HG03460 (cell line): ENCODE measurements at regions not wholly inside any gene's neighbourhood (a gene's known extent, or its start where the extent isn't known, plus 50 kb on each side); places are given as distances from the start of the nearest gene placed in this dataset.

ENCODE experiments used
- ATAC-seq: cut with Tn5 transposase; IDR thresholded peaks from one replicate; pipeline ENCODE4 v1.9.1; 2021; ENCODE audit not compliant: unreplicated experiment

GRCh38 chr2:129247751-129248150 lies 731.7 kb upstream of the RAB6C start:
- no peak for ATAC-seq

DNA sequence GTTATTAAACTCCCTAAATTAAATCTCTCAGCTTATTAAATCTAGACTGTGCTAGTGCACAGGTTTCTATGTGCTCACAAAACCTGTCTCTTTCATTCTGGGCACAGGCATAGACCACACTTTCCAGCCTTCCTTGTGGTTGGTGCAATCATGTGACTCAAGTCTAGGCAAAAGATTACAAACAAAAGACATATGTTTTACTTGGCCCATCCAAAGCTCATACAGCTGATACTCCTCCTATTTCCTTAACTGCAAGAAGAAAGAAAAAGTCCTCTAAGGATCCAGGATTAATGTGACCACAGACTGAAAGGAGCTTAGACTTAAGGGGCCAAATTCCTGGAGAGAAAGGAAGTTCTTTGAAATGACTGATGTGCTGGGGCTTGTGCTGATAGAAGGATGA lies 731.3 kb upstream of the RAB6C start:
- no peak for ATAC-seq

DNA sequence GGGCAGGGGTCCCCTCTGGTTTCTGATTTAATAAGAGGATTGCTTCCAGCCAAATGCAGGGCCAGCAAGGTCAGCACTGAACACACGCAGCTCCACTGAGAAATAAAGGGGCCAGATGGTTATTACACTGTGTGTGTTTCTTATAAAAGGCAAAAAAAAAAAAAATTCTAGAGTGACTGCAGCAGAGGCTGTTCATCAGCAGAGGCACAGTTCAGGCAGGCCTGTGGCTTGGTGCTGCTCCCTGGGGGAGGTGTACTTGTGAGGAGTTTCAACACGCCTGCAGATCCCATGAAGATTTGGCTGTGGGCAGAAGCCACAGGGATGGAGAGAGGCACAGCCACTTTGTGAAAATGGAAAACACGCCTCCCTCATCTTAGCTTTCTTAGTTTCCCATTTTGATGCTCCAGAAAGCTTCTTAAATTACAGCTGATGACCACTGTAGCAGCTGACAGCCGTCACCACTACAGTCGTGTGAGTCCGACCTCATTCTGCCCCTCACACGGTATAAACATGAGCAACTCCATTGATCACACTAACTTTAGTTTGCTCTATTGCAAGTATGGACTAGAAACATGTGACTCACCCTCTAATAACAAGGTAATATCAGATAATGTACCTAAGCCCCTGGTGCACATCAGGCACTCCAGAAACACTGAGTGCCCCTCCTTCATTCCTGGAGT lies 726.5 kb upstream of the RAB6C start:
- no peak for ATAC-seq

DNA sequence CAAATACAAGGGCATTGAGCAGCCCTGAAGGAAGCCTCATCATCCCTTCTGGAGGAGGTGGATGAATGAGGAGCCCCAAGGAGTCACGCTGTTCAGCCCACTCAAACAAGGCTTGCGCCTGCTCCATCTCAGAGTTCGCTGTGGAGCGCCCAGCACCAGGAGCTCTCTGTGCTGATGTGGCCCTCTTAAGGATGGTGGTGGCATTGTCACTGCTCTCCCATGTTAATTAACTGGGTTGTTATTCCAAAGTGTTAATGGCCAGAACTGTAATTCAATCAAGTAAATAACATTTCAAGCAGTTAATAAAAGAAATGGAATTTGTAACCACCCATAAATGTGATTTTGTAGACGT lies 726.0 kb upstream of the RAB6C start:
- ATAC-seq = no peak

- ATAC-seq = no peak
Measured at GRCh38 chr2:129254718-129255117, 724.7 kb upstream of the RAB6C start.

DNA sequence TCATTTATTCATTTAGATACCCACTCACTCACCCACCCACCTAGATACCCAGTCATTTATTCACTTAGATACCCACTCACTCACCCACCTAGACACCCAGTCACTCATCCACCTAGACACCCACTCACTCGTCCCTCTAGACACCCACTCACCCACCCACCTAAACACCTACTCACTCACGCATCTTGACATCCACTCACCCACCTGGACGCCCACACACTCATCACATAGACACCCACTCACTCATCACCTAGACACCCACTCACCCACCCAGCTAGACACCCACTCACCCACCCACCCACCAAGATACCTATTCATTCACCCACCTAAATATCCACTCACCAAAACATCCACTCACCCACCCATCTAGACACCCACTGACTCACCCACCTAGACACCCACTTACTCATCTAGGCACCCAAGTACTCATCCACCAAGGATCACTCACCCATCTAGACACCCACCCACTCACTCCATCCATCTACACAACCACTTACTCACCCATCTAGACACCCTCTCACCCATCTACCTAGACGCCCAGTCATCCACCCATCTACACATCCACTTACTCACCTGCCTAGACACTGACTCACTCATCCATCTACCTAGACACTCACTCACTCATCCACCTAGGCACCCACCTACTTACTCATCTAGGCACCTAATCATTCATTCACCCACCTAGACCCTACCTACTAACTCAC lies 723.7 kb upstream of the RAB6C start:
- no peak for ATAC-seq

- no peak for ATAC-seq
Measured at GRCh38 chr2:129256642-129257041, 722.8 kb upstream of the RAB6C start.

DNA sequence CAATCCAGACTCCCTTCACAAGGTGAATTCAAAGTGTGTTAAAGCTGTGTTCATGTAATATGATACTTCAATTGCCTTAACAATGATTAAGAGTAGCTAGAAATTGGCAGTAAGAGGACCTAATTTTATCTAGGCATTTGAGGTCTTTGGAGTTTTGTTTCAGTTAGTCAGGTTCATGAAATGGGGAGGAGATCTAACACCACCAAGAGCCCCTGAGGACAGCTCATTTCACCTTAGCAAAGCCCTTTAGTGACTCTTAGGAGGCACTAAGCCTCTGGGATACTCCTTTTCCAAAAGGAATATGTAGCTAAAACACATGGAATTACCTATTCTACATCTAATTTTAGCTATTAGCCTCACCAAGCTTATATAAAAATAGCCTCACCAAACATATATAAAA lies 716.5 kb upstream of the RAB6C start:
- ATAC-seq = no peak

GRCh38 chr2:129263939-129264338 lies 715.5 kb upstream of the RAB6C start:
- no peak for ATAC-seq

GRCh38 chr2:129267559-129267958 lies 711.9 kb upstream of the RAB6C start:
- no peak for ATAC-seq

DNA sequence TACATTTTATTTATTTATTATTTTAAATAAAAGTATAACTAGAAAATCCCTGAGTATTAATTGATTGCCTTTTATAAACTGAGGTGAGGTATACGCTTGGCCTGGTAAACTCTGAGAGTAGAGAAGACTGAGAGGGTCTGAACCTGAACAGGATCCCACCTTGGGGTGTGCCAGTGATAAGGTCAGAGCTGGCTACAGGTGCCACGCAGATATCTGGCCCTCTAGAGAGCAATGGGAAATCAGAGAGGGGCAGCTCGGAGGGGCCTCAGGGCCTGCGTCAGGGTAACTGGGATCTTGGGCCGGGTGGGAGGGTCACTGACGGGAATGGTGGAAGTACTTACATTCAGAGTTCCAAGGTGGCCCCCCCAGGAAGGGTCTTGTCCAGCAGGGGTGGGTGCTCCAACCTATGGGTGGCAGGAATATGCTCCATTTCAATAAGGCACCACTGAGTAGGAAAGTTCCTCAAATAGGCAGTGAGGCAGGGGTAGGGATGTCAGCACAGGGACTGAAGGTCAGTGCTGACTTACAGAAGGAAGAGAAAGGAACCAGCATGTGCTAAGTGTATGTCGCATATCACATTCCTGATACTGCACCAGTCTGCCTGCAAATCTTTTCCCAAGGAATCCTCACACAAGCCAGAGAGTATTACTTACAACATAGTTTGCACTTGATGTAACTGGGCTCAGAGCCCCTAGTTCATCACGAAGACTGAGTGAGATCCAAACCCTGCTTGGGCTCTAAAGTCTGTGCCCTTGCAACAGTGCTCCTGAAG lies 706.0 kb upstream of the RAB6C start:
- no peak for ATAC-seq

DNA sequence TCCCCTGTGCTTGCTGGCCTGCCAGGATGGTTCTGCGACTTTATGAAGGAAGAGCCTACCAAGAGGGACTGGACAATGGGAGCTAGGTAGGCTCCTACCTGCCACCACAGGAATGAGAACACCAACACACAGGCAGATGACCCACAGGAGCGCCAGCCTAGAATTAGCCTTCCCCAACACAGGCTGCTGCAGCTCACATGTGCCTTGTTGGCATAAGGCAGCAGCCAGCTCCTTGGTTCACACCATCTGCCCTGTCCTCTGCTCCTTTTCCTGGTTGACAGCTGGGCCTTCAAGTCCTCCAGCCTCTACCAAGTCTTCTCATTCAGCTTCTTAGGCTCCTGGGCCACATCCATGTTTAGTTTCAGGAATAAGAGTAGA lies 705.4 kb upstream of the RAB6C start:
- ATAC-seq = no peak

DNA sequence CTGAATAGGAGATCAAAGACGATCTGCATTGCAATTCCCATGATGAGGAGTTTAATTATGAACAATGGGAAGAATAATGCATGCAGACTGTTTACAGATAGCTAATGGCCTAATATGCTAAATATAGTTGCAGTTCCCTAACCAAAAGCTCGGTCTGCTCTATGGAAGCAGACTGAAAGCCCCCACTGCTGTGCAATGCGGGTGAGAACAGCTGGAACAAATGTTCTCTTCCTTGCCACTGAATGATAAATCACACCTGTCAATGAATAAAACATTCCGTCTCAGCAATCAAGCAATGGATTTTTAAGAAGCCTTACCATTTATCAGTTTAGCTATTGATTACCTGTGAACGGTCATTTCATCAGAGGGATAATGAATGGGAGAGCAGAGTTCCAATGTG lies 704.5 kb upstream of the RAB6C start:
- ATAC-seq = no peak

DNA sequence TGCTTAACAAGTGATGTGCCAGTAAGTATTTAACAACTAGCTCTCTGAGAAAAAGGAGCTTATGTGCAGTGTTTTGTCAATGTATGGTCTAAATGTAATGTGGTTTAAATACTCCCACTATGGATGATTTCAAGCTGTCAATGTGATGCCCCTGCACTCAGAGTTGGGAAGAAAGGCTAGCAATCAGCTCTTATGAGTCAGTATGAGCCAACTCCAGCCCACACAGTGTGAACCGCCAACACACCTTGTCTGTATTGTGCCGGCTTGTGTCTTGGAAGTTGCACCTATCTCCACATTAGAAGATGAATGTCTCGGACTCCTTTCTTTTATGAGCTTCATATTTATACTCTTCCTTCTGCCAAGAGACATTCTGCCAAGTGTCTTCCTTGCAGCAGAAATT lies 703.8 kb upstream of the RAB6C start:
- ATAC-seq = no peak

DNA sequence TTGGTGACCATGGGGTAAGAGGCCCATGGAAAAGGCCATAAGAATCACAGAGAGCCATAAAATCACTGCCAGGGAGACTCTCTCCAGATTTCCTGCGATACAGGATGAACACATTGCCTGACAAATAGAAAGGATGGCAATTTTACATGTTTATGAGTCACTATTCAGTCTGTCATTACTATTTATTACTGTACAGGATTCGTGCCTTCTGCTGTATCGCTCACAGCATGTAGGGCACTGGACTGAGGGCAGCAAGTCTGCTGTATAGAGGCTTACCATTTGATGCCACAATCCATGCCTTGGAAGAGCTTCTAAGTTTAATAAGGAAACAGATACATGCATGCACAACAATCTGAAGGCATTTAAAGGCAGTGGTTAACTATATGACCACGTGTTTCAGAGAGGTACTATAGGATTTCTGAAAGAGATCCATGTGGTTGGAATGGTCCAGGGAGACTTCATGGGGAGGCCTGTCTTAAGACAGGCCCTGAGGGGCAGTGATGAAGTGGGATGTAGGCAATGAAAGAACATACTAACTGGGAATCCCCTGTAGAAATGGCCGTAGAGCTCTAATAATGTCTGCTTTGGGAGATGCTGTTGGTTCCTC lies 702.4 kb upstream of the RAB6C start:
- no peak for ATAC-seq

- no peak for ATAC-seq
Measured at GRCh38 chr2:129277585-129277981, 701.9 kb upstream of the RAB6C start.

DNA sequence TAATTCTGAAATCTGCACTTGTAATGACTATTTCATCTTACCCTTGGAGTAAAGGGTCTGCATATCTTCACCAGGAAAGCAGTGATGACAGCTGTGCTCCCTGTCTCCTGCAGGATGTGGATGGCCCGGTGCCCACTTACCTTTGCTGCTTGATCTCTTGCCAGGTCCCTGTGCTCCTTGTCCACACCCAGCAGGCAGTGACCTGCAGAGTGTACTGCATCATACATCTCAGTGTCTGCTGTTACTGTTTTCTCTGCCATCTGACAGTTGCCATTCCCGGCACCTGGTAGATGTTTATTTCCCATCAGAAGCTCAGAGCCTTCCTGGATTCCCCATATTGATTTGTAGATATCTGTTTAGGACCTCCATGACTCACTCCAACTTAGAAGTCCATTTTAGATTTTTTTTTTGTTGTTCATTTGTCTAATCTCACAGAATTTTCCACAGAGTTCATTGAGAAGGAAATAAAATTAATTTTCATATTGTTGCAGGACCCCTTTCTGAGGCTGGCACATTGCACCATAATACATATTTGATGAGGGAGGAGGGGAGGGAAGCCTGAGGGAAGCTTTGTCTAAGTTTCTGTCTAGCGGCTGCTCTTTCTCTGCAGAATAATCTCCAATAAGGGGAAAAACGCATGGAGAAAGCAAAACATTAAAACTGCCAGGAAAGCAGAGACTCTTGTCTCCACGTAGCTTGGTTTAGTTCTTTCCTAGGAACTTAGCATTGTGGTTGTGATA lies 697.5 kb upstream of the RAB6C start:
- no peak for ATAC-seq

DNA sequence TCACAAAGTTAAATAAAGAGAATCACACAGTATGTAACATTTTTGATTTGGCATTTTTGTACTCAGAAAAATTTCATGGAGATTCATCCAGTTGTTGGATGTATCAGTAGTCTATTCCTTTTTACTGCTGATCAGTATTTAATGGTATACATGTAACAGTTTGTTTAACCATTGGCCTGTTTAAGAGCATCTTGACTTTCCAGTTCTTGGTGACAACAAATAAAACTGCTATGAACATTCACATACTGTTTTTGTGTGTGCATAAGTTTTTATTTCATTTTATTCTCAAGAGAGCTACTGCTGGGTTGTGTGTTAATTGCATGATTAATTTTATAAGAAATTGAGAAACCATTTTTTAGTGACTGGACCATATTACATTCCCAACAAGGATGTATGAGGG lies 694.5 kb upstream of the RAB6C start:
- no peak for ATAC-seq

- no peak for ATAC-seq
Measured at GRCh38 chr2:129293326-129293725, 686.1 kb upstream of the RAB6C start.

DNA sequence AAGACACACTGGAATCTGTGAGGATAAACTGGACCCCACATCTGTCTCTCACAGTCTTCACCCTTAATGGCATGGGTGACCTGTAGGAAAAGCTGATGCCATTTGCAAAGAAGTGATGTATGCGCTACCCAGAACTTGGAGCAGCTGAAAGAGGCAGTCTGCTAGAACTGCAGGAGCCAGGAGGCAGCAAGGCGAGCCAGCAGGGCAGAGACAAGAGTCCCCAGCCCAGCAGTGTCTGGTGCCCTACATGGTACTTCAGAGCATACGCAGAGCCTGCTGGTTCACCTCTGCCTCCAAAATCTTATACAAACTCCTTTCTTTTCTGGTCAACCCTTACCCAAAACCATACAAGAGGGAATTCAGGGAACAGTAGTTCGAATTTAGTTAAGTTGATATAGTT lies 683.1 kb upstream of the RAB6C start:
- no peak for ATAC-seq

DNA sequence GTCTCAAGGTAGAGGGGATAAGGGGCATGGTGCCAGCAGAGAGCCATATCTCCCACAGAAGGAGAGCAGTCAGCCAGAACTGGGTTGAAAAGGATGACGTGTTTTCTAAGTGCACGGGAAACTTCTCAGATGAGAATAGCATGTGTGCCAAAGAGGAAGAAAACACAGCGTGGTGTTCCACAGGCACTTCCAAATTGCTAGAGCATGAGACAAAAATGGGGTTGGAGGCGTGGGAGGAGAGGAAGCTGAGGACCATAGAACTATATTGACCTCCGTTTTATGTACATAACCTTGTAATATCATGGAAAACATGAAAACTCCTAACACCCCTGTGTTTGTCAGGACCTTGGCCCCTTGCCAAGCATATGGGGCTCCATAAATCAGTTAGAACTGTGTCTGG lies 682.7 kb upstream of the RAB6C start:
- no peak for ATAC-seq
